ENCODE measurements at regions not wholly inside any gene's neighbourhood (a gene's known extent, or its start where the extent isn't known, plus 50 kb on each side); places are given as distances from the start of the nearest gene placed in this dataset.

DNA sequence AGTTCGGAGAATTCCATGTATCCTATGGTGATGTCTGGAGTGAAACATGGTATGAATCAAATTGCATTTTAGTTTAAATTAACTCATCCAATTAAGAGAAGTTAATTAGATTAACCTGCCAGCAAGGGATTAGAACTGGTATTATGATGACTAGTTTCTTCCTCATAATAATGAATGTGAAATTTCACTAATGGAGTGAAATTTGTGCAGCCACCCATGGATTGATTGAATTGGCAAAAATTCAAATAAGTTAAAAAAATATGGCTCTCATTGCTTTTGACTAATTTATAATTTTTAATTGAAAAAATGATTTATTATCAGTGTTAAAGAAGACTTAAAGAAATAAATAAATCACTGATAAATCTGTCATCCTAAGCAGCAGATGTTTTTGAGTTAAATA lies 232.0 kb downstream of the KCNRG start:
- H4K91ac ChIP-seq (ENCODE audit: insufficient read depth, low read depth, low read length) = no peak overlapping the region
- CTCF ChIA-PET = no interaction called here
- H3K14ac ChIP-seq (replicated peaks; ENCODE audit: low read depth, low read length) = no peak overlapping the region
- POLR2A ChIA-PET (ENCODE audit: unreplicated experiment) = no interaction called here
- H4K8ac ChIP-seq (ENCODE audit: low read depth in 2 of 2, low read length in 2 of 2) = no peak overlapping the region
- no CpG with 5 or more reads among the region's 1 CpG for WGBS, 2 experiments (ENCODE audit: extremely low coverage in 2 of 2, insufficient read length in 1 of 2)
- H2BK15ac ChIP-seq (ENCODE audit: low read depth, low read length) = no peak overlapping the region
- H2AK5ac ChIP-seq (ENCODE audit: low read depth, low read length) = no peak overlapping the region
- peaks cover 8% of the 10 kb centered on the region; the same call in 1 of the 2 replicates for H4K20me1 ChIP-seq (ENCODE audit: insufficient read depth, low read length)
- dilution Hi-C loops (cut with HindIII; ENCODE audit: low sequenced_read_pairs, unreplicated experiment) (no loop called here), intact Hi-C loops (cut with micrococcal nuclease) (no loop called here), in situ Hi-C loops (cut with MboI; ENCODE audit: low sequenced_read_pairs) (no loop called here)
- no peak overlapping the region for H2AK9ac ChIP-seq (replicated peaks; ENCODE audit: low read depth, low read length, poor library complexity)
- no peak overlapping the region for H4K5ac ChIP-seq (ENCODE audit: low read depth, low read length)
- no peak overlapping the region for H3K27ac ChIP-seq (ENCODE audit: insufficient read depth, low read length)
- no peak overlapping the region for H3K23ac ChIP-seq (ENCODE audit: low read depth, low read length)
- no peak for ATAC-seq (ENCODE audit: low read depth)
- no peak overlapping the region for H3K56ac ChIP-seq (ENCODE audit: extremely low read depth, insufficient read depth, low read length)
- H3K4me1 ChIP-seq (ENCODE audit: control insufficient read depth, insufficient read depth, low read length) = peaks cover 8% of the 10 kb centered on the region
- TF ChIP-seq CHD1 (IDR thresholded peaks at IDR 0.05; ENCODE audit: low read depth, low read length) (no peak), RFX5 (IDR thresholded peaks at IDR 0.05; ENCODE audit: low read depth, low read length) (no peak), SMC3 (IDR thresholded peaks at IDR 0.05; ENCODE audit: low read depth, low read length) (no peak), NFE2L2 (IDR thresholded peaks at IDR 0.05; ENCODE audit: low read depth, low read length) (no peak), MAFK (IDR thresholded peaks at IDR 0.05; ENCODE audit: low read depth, low read length) (no peak), RAD21 (IDR thresholded peaks at IDR 0.05; ENCODE audit: low read length) (no peak)
- TF ChIP-seq, protein P1, sequence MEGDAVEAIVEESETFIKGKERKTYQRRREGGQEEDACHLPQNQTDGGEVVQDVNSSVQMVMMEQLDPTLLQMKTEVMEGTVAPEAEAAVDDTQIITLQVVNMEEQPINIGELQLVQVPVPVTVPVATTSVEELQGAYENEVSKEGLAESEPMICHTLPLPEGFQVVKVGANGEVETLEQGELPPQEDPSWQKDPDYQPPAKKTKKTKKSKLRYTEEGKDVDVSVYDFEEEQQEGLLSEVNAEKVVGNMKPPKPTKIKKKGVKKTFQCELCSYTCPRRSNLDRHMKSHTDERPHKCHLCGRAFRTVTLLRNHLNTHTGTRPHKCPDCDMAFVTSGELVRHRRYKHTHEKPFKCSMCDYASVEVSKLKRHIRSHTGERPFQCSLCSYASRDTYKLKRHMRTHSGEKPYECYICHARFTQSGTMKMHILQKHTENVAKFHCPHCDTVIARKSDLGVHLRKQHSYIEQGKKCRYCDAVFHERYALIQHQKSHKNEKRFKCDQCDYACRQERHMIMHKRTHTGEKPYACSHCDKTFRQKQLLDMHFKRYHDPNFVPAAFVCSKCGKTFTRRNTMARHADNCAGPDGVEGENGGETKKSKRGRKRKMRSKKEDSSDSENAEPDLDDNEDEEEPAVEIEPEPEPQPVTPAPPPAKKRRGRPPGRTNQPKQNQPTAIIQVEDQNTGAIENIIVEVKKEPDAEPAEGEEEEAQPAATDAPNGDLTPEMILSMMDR (conservative IDR thresholded peaks at IDR 0.05; ENCODE audit: low read depth, low read length) = no peak
- no peak overlapping the region for H3K4ac ChIP-seq (ENCODE audit: low read depth, low read length)
- no peak overlapping the region for H2BK120ac ChIP-seq (ENCODE audit: low read depth, low read length)
- no peak overlapping the region for H2BK20ac ChIP-seq (ENCODE audit: low read depth, low read length)
- H3K18ac ChIP-seq (ENCODE audit: low read depth, low read length) = no peak overlapping the region
- H3K4me3 ChIP-seq (ENCODE audit: insufficient read depth, low read depth, low read length) = no peak overlapping the region
- no peak overlapping the region for H2BK5ac ChIP-seq (ENCODE audit: low read depth, low read length, poor library complexity, severe bottlenecking)
- no peak overlapping the region for H2AFZ ChIP-seq (replicated peaks; ENCODE audit: low read length, poor library complexity)
- H3K36me3 ChIP-seq (ENCODE audit: control insufficient read depth, insufficient read depth, low read length) = no peaks in the 10 kb centered on the region
- BruUV-seq (replicated peaks) = no TSS peak
- H3K9ac ChIP-seq (ENCODE audit: low read depth, low read length) = no peak overlapping the region
- H3K27me3 ChIP-seq (ENCODE audit: control insufficient read depth, insufficient read depth, low read length) = peaks cover 33% of the 10 kb centered on the region
- DNase-seq = no peak
- no peak overlapping the region for H3K4me2 ChIP-seq (ENCODE audit: low read depth, low read length)
- H3K9me3 ChIP-seq (ENCODE audit: control insufficient read depth, insufficient read depth, low read length) = no peaks in the 10 kb centered on the region; the same call in 1 of the 2 replicates
- H3K9me1 ChIP-seq (ENCODE audit: insufficient read depth, low read length) = peaks cover 9% of the 10 kb centered on the region
- no peaks in the 10 kb centered on the region for H3K79me1 ChIP-seq (ENCODE audit: low read depth in 1 of 2, low read length in 2 of 2)
